Left lobe of liver (tissue), 2 donors: ENCODE measurements at regions not wholly inside any gene's neighbourhood (a gene's known extent, or its start where the extent isn't known, plus 50 kb on each side); places are given as distances from the start of the nearest gene placed in this dataset.
"Not testable (repeated sequence)": the region's sequence is repeated elsewhere in the genome, so short reads cannot be mapped to it uniquely, and the experiment has no call there.

ENCODE experiments used
- ATAC-seq: fragments of 200-7000 bp; cut with Tn5 transposase; one replicate; pipeline ENCODE4 v1.9.1; 2020; ENCODE audit warnings: mild to moderate bottlenecking, moderate library complexity
- DNase-seq: peaks from one replicate; pipeline ENCODE4 v3.0.0-alpha.2; 2020; ENCODE audit warnings: low spot score
- donor health status: DM: no; HTN: no; CAD: no; lungs with moderate emphysema.
- donor health status: DM: no; HTN: yes; CAD: no.

- DNase-seq: no peak
- ATAC-seq: no peak
Observed at GRCh38 chr4:57303012-57303751, 193.0 kb upstream of the IGFBP7 start.

- not testable (repeated sequence) for ATAC-seq, DNase-seq
Observed at GRCh38 chr4:57300300-57300699, 190.1 kb upstream of the IGFBP7 start.

GRCh38 chr4:57291911-57292310 lies 181.7 kb upstream of the IGFBP7 start:
- DNase-seq: no peak
- no peak for ATAC-seq

GRCh38 chr4:57287687-57288604 lies 177.8 kb upstream of the IGFBP7 start:
- no peak for DNase-seq

GRCh38 chr4:57282933-57283310 lies 172.7 kb upstream of the IGFBP7 start:
- no peak for ATAC-seq

More at GRCh38 chr4:57287687-57288604, 177.8 kb upstream of the IGFBP7 start:
- no peak for ATAC-seq

GRCh38 chr4:57280481-57280880 lies 170.3 kb upstream of the IGFBP7 start:
- ATAC-seq: no peak
- no peak for DNase-seq

More at GRCh38 chr4:57282933-57283310, 172.7 kb upstream of the IGFBP7 start:
- DNase-seq: no peak

GRCh38 chr4:57278780-57279179 lies 168.6 kb upstream of the IGFBP7 start:
- ATAC-seq: no peak
- DNase-seq: no peak

GRCh38 chr4:57274082-57274481 lies 163.9 kb upstream of the IGFBP7 start:
- no peak for DNase-seq

GRCh38 chr4:57270346-57270745 lies 160.2 kb upstream of the IGFBP7 start:
- DNase-seq (no peak), ATAC-seq (no peak)

More at GRCh38 chr4:57274082-57274481, 163.9 kb upstream of the IGFBP7 start:
- ATAC-seq: no peak

- DNase-seq: no peak
- ATAC-seq: no peak
Observed at GRCh38 chr4:57265831-57266582, 155.8 kb upstream of the IGFBP7 start.

GRCh38 chr4:57254754-57255153 lies 144.6 kb upstream of the IGFBP7 start:
- ATAC-seq (no peak), DNase-seq (no peak)

GRCh38 chr4:57249083-57249482 lies 138.9 kb upstream of the IGFBP7 start:
- DNase-seq: no peak
- ATAC-seq: no peak

- ATAC-seq: no peak
- no peak for DNase-seq
Observed at GRCh38 chr4:57243076-57243475, 132.9 kb upstream of the IGFBP7 start.

GRCh38 chr4:57234252-57234775 lies 124.1 kb upstream of the IGFBP7 start:
- ATAC-seq: no peak

GRCh38 chr4:57233386-57233785 lies 123.2 kb upstream of the IGFBP7 start:
- no peak for DNase-seq
- ATAC-seq: no peak

More at GRCh38 chr4:57234252-57234775, 124.1 kb upstream of the IGFBP7 start:
- DNase-seq: no peak

- no peak for DNase-seq
Observed at GRCh38 chr4:57231781-57232180, 121.6 kb upstream of the IGFBP7 start.

GRCh38 chr4:57220734-57221133 lies 110.5 kb upstream of the IGFBP7 start:
- ATAC-seq (no peak), DNase-seq (no peak)

More at GRCh38 chr4:57231781-57232180, 121.6 kb upstream of the IGFBP7 start:
- no peak for ATAC-seq

GRCh38 chr4:57220172-57220571 lies 110.0 kb upstream of the IGFBP7 start:
- ATAC-seq: no peak

GRCh38 chr4:57219431-57219830 lies 109.2 kb upstream of the IGFBP7 start:
- DNase-seq (no peak), ATAC-seq (no peak)

More at GRCh38 chr4:57220172-57220571, 110.0 kb upstream of the IGFBP7 start:
- no peak for DNase-seq

GRCh38 chr4:57214654-57215411 lies 104.6 kb upstream of the IGFBP7 start:
- ATAC-seq (no peak), DNase-seq (no peak)
